Naive thymus-derived CD4-positive, alpha-beta T cell (primary cell): ENCODE measurements at regions not wholly inside any gene's neighbourhood (a gene's known extent, or its start where the extent isn't known, plus 50 kb on each side); places are given as distances from the start of the nearest gene placed in this dataset.
A peak's percentile ranks its signal among the peaks of the same experiment; 100 is the strongest.
"Not testable (repeated sequence)": the region's sequence is repeated elsewhere in the genome, so short reads cannot be mapped to it uniquely, and the experiment has no call there.

Experiments
- ATAC-seq: fragments of 150-1000 bp; cut with Tn5 transposase; 2 replicates; pipeline ENCODE4 v1.10.0; 2021; ENCODE audit warnings: mild to moderate bottlenecking, moderate library complexity
- CTCF ChIA-PET: fragments of 350-600 bp; sonication (Branson Sonifier 250); formaldehyde crosslinking; loops from one replicate; lab custom pipeline; 2021; ENCODE audit warnings: antibody characterized with exemption; lab: Charles Lee
- POLR2A ChIA-PET: fragments of 350-600 bp; sonication (Branson Sonifier 250); formaldehyde crosslinking; loops from one replicate; lab custom pipeline; 2021; ENCODE audit warnings: antibody characterized with exemption, inconsistent platforms; lab: Charles Lee
- DNase-seq, 9 donors: peaks; one replicate each; pipeline versions ENCODE4 v3.0.0 to v3.0.0-alpha.2; 2020 to 2022; ENCODE audit warnings: mixed read lengths in 1 of 9
- H3K27ac ChIP-seq: one replicate; pipeline ENCODE4 v1.7.0; 2013; ENCODE audit warnings: mild to moderate bottlenecking, low read depth, low read length, moderate library complexity
- H3K27me3 ChIP-seq, 2 donors: one replicate each; pipeline ENCODE4 v1.7.0; 2013; ENCODE audit warnings: low read length in 2 of 2, mild to moderate bottlenecking in 2 of 2, moderate library complexity in 2 of 2; ENCODE audit not compliant: control insufficient read depth in 2 of 2, insufficient read depth in 2 of 2
- H3K36me3 ChIP-seq, 3 experiments: 1 replicate in 2 of 3; 2 replicates in 1 of 3; pipeline ENCODE4 v1.7.0; 2013; ENCODE audit warnings: low read length in 3 of 3, mild to moderate bottlenecking in 3 of 3, moderate library complexity in 1 of 3; ENCODE audit not compliant: insufficient read depth in 3 of 3, control insufficient read depth in 2 of 3
- H3K4me1 ChIP-seq, 2 donors: one replicate each; pipeline ENCODE4 v1.7.0; 2013; ENCODE audit warnings: low read length in 2 of 2, mild to moderate bottlenecking in 2 of 2, moderate library complexity in 1 of 2; ENCODE audit not compliant: control insufficient read depth in 2 of 2, insufficient read depth in 2 of 2
- H3K4me3 ChIP-seq: 2 replicates; pipeline ENCODE4 v1.7.0; 2013; ENCODE audit warnings: mild to moderate bottlenecking, low read length
- H3K9me3 ChIP-seq, 3 experiments: 1 replicate in 2 of 3; 2 replicates in 1 of 3; pipeline ENCODE4 v1.7.0; 2013; ENCODE audit warnings: low read length in 3 of 3; ENCODE audit not compliant: control insufficient read depth in 2 of 3
- H3K27ac Mint-ChIP-seq, 9 donors: one replicate each; pipeline ENCODE4 v1.8.0; 2020 to 2022; ENCODE audit warnings: mixed read lengths in 9 of 9, mild to moderate bottlenecking in 8 of 9, moderate library complexity in 5 of 9, inconsistent platforms in 2 of 9
- H3K27me3 Mint-ChIP-seq, 5 donors: one replicate each; pipeline ENCODE4 v1.8.0; 2021 to 2022; ENCODE audit warnings: mixed read lengths in 5 of 5, mild to moderate bottlenecking in 1 of 5
- H3K36me3 Mint-ChIP-seq, 5 donors: one replicate each; pipeline ENCODE4 v1.8.0; 2020 to 2022; ENCODE audit warnings: mixed read lengths in 5 of 5, mild to moderate bottlenecking in 3 of 5, inconsistent platforms in 1 of 5
- H3K4me1 Mint-ChIP-seq, 7 donors: one replicate each; pipeline ENCODE4 v1.8.0; 2020 to 2022; ENCODE audit warnings: mixed read lengths in 7 of 7, mild to moderate bottlenecking in 3 of 7, inconsistent platforms in 1 of 7
- H3K4me3 Mint-ChIP-seq, 10 donors: one replicate each; pipeline ENCODE4 v1.8.0; 2020 to 2022; ENCODE audit warnings: mild to moderate bottlenecking in 10 of 10, mixed read lengths in 10 of 10, moderate library complexity in 6 of 10, inconsistent platforms in 2 of 10
- H3K9me3 Mint-ChIP-seq, 11 donors: one replicate each; pipeline ENCODE4 v1.8.0; 2020 to 2022; ENCODE audit warnings: mixed read lengths in 11 of 11, mild to moderate bottlenecking in 4 of 11, inconsistent platforms in 1 of 11, moderate library complexity in 1 of 11
- intact Hi-C, 2 donors: fragments of 100-400 bp; cut with micrococcal nuclease; formaldehyde crosslinking; loops; one replicate each; pipeline ENCODE4 v1.15.1; 2023

- H3K36me3 ChIP-seq, POLR2A ChIA-PET, H3K27me3 Mint-ChIP-seq, H3K36me3 Mint-ChIP-seq, H3K4me1 Mint-ChIP-seq, H3K9me3 ChIP-seq, H3K27ac ChIP-seq, H3K27me3 ChIP-seq, H3K4me1 ChIP-seq, H3K4me3 Mint-ChIP-seq, intact Hi-C loops, ATAC-seq, H3K4me3 ChIP-seq, DNase-seq, H3K27ac Mint-ChIP-seq, H3K9me3 Mint-ChIP-seq, CTCF ChIA-PET: not testable (repeated sequence)
These were observed 193.2 kb upstream of the PLGLB2 start for GRCh38 chr2:87554678-87555077.

DNA sequence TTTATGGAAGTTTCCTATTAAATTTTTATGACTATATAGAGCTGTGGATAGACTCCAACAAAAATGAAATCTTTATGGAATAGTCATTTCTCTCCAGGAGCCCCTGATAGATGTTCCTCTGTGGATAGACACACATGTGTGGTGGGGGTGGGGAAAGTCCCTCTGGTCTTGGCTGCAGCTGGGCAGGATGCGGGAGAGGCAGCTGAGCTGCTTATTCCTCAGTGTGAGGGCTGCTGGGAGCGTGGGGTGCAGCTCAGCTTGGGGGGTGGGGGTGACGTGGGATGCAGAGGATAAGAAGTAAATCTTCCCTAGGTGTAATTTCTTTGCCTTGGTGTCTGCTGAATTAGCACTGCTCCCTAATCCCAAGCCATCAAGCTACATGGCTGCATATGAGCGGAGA lies 192.8 kb upstream of the PLGLB2 start:
- H3K36me3 Mint-ChIP-seq, POLR2A ChIA-PET, H3K27ac ChIP-seq, H3K4me3 ChIP-seq, H3K4me1 Mint-ChIP-seq, intact Hi-C loops, H3K9me3 ChIP-seq, H3K4me1 ChIP-seq, H3K27me3 ChIP-seq, H3K9me3 Mint-ChIP-seq, H3K27ac Mint-ChIP-seq, H3K27me3 Mint-ChIP-seq, CTCF ChIA-PET, ATAC-seq, H3K4me3 Mint-ChIP-seq, H3K36me3 ChIP-seq: not testable (repeated sequence)
- peak in 1 of 9 donors; percentile 10 for DNase-seq

DNA sequence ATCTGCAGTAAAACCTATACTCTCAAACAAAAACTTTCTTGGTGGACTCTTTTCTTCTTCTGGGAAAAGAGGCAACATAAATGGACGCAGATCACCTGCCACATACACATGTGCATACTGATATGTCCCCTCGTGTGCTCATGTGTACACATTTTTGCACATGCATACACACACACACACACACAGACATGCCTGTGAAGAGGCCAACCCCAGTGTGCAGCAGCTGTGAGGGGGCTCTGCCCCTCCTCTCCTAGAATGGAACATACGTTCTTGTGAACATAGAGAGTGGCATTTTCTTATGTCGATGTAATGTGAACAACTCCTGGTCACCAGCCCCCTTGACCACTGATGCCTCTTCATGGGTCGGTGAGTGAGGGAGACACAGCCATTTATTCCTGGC lies 188.9 kb upstream of the PLGLB2 start:
- intact Hi-C loops, H3K9me3 Mint-ChIP-seq, H3K36me3 ChIP-seq, ATAC-seq, POLR2A ChIA-PET, DNase-seq, H3K27ac Mint-ChIP-seq, H3K27ac ChIP-seq, H3K9me3 ChIP-seq, H3K4me3 ChIP-seq, H3K27me3 ChIP-seq, H3K4me1 Mint-ChIP-seq, H3K4me1 ChIP-seq, H3K4me3 Mint-ChIP-seq, CTCF ChIA-PET, H3K27me3 Mint-ChIP-seq: not testable (repeated sequence)
- peaks cover 0 to 11% (median 0%) of the 10 kb centered on the region in 5 donors for H3K36me3 Mint-ChIP-seq

GRCh38 chr2:87559735-87560134 lies 188.2 kb upstream of the PLGLB2 start:
- intact Hi-C loops, POLR2A ChIA-PET, H3K36me3 ChIP-seq: not testable (repeated sequence)

GRCh38 chr2:87565116-87565515 lies 182.8 kb upstream of the PLGLB2 start:
- H3K9me3 ChIP-seq, DNase-seq, H3K4me3 Mint-ChIP-seq, POLR2A ChIA-PET, intact Hi-C loops, H3K9me3 Mint-ChIP-seq, H3K4me1 ChIP-seq, H3K27me3 ChIP-seq, H3K36me3 ChIP-seq, H3K27ac ChIP-seq, CTCF ChIA-PET, H3K27me3 Mint-ChIP-seq, H3K4me3 ChIP-seq, ATAC-seq: not testable (repeated sequence)
- Mint-ChIP-seq H3K4me1 (peaks cover 5 to 17% (median 13%) of the 10 kb centered on the region in 7 donors), H3K27ac (peak overlapping the region in 2 of 9 donors; percentile 14 to 58), H3K36me3 (peaks cover 0 to 21% (median 0%) of the 10 kb centered on the region in 5 donors)

More at GRCh38 chr2:87559735-87560134, 188.2 kb upstream of the PLGLB2 start:
- H3K4me1 Mint-ChIP-seq, ATAC-seq, H3K4me3 Mint-ChIP-seq, CTCF ChIA-PET, H3K9me3 ChIP-seq, H3K27ac Mint-ChIP-seq, H3K27ac ChIP-seq, H3K27me3 Mint-ChIP-seq, H3K9me3 Mint-ChIP-seq, H3K4me1 ChIP-seq, DNase-seq, H3K27me3 ChIP-seq, H3K4me3 ChIP-seq: not testable (repeated sequence)
- peaks cover 0 to 11% (median 0%) of the 10 kb centered on the region in 5 donors for H3K36me3 Mint-ChIP-seq

DNA sequence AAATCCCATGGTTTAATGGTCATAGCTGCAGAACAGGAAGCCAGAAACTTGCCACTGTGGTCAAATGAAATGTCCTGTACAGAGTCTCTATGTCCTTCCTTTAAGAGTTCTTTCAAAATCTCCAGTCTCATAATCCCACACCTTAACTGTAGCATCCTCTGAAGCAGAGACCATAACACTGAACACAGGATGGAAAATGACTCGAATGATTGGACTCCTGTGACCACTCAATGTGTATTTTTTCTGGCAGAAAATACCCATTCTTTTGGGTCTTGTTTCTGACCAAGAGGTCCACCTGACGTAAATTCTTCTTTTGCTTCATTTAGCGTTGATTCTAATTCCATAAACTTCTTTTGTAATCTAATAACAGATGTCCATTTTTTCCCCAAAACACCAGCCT lies 181.4 kb upstream of the PLGLB2 start:
- ATAC-seq, H3K27me3 Mint-ChIP-seq, H3K9me3 Mint-ChIP-seq: not testable (repeated sequence)

GRCh38 chr2:87567093-87567492 lies 180.8 kb upstream of the PLGLB2 start:
- peaks cover 5 to 21% (median 13%) of the 10 kb centered on the region in 7 donors for H3K4me1 Mint-ChIP-seq
- POLR2A ChIA-PET, H3K27ac ChIP-seq, H3K9me3 Mint-ChIP-seq, H3K27me3 Mint-ChIP-seq, H3K9me3 ChIP-seq, ATAC-seq, H3K27ac Mint-ChIP-seq, H3K4me3 Mint-ChIP-seq, intact Hi-C loops, CTCF ChIA-PET, H3K36me3 ChIP-seq, H3K4me1 ChIP-seq, H3K4me3 ChIP-seq, H3K27me3 ChIP-seq, DNase-seq: not testable (repeated sequence)
- peaks cover 0 to 19% (median 0%) of the 10 kb centered on the region in 5 donors for H3K36me3 Mint-ChIP-seq

More for the DNA sequence above, 181.4 kb upstream of the PLGLB2 start:
- H3K36me3 ChIP-seq, DNase-seq, H3K4me3 Mint-ChIP-seq, H3K4me1 ChIP-seq, intact Hi-C loops, H3K4me3 ChIP-seq, H3K27ac Mint-ChIP-seq, CTCF ChIA-PET, H3K27me3 ChIP-seq, H3K27ac ChIP-seq, POLR2A ChIA-PET, H3K9me3 ChIP-seq: not testable (repeated sequence)
- Mint-ChIP-seq H3K36me3 (peaks cover 0 to 19% (median 0%) of the 10 kb centered on the region in 5 donors), H3K4me1 (peaks cover 5 to 21% (median 13%) of the 10 kb centered on the region in 7 donors)
